HCT116 (cell line): ENCODE measurements at regions not wholly inside any gene's neighbourhood (a gene's known extent, or its start where the extent isn't known, plus 50 kb on each side); places are given as distances from the start of the nearest gene placed in this dataset.

Experiments
- CTCF ChIP-seq, 3 experiments: fragments of 200-600 bp in 1 of 3; sonication (generic) in 1 of 3; IDR thresholded peaks in 2 of 3; conservative IDR thresholded peaks in 1 of 3; 2 replicates each; pipeline ENCODE4 v1.5.1; 2012 to 2017; ENCODE audit warnings: low read depth in 2 of 3, low read length in 2 of 3, antibody characterized with exemption in 1 of 3, borderline replicate concordance in 1 of 3, control low read depth in 1 of 3, mild to moderate bottlenecking in 1 of 3, mixed read lengths in 1 of 3, mixed run types in 1 of 3, moderate library complexity in 1 of 3; ENCODE audit not compliant: insufficient read depth in 1 of 3
- EGR1 ChIP-seq: IDR thresholded peaks from 2 replicates; pipeline ENCODE4 v1.6.1; 2012; ENCODE audit warnings: low read depth
- ELF1 ChIP-seq: IDR thresholded peaks from 2 replicates; pipeline ENCODE4 v1.6.1; 2012; ENCODE audit warnings: low read depth, borderline replicate concordance
- EZH2 ChIP-seq: fragments of 200-600 bp; sonication (generic); IDR thresholded peaks from 2 replicates; pipeline ENCODE4 v1.6.1; 2017; ENCODE audit warnings: antibody characterized with exemption, mixed run types
- JUND ChIP-seq: IDR thresholded peaks from 2 replicates; pipeline ENCODE4 v1.6.1; 2012
- MAX ChIP-seq: IDR thresholded peaks from 2 replicates; pipeline ENCODE4 v1.6.1; 2012
- POLR2A ChIP-seq: IDR thresholded peaks from 2 replicates; pipeline ENCODE4 v1.7.0; 2011; ENCODE audit warnings: borderline replicate concordance; ENCODE audit not compliant: insufficient read depth, insufficient read length; ENCODE audit errors: extremely low read depth
- POLR2AphosphoS5 ChIP-seq: IDR thresholded peaks from 2 replicates; pipeline ENCODE4 v1.6.1; 2011; ENCODE audit warnings: mild to moderate bottlenecking, low read depth, low read length, moderate library complexity
- RAD21 ChIP-seq: IDR thresholded peaks from 2 replicates; pipeline ENCODE4 v1.6.1; 2012; ENCODE audit warnings: low read depth, mild to moderate bottlenecking
- REST ChIP-seq: IDR thresholded peaks from 2 replicates; pipeline ENCODE4 v1.6.1; 2012; ENCODE audit warnings: low read depth
- TCF7L2 ChIP-seq: IDR thresholded peaks from 2 replicates; pipeline ENCODE4 v1.7.0; 2011; ENCODE audit warnings: borderline replicate concordance, inconsistent platforms; ENCODE audit not compliant: insufficient read depth, insufficient read length; ENCODE audit errors: extremely low read depth
- ZNF274 ChIP-seq: fragments of 200-500 bp; sonication (Bioruptor generic); IDR thresholded peaks from 2 replicates; pipeline ENCODE4 v1.6.1; 2014; ENCODE audit warnings: mild to moderate bottlenecking, low read depth, low read length, inconsistent platforms

DNA sequence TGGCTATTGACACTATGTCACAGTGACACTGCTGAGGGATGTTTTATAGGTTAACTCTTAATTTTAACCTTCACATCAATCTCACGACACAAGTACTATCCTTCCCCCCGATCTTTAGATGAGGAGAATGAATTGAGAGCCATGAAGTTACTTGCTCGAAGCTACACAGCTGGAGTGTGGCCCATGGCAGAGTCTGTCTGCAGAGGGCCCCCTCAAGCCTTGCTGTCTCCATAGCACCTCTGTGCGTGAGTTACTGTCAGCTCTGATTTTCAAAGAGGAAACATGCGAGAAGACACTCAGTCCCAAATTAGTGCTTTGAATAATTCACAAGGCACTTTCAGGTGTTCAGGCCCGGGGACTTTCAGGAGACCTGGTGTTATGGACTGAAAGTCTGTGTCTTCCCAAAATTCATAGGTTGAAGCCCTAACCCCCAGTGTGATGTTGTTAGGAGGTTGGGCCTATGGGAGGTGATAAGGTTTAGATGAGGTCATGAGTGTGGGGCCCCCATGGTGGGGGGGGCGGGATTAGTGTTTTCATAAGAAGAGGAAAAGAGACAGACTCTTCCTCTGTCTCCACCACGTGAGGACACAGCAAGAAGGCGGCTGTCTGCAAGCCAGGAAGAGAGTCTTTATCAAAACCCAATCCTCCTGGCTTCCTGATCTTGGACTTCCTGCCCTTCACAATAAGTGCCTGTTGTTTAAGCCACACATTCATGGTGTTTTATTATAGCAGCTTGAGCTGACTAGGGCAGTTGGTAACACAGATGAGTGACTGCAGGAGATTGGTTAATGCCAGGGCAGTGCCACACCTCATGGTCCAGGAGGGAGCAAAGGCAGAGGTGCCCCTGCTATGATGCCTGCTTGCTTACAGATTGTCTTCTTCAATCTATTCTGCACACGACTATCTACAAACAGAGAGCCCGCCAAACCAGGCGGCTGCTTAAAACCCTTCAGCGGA, 281.8 kb downstream of the HAPSTR1 start:
- TF ChIP-seq EZH2: no peak
- no peak for TF ChIP-seq CTCF (IDR thresholded peaks at IDR 0.05 in 2 of 3, conservative IDR thresholded peaks at IDR 0.05 in 1 of 3; ENCODE audit: borderline replicate concordance in 1 of 3, insufficient read depth in 1 of 3, low read depth in 2 of 3, low read length in 2 of 3)
- TF ChIP-seq REST: no peak
- no peak for TF ChIP-seq ZNF274
- no peak for TF ChIP-seq TCF7L2
- no peak for TF ChIP-seq POLR2A
- no peak for TF ChIP-seq POLR2AphosphoS5
- no peak for TF ChIP-seq ELF1
- no peak for TF ChIP-seq RAD21
- no peak for TF ChIP-seq MAX
- TF ChIP-seq EGR1: no peak
- TF ChIP-seq JUND: no peak
